Esophagus mucosa (tissue), 1 donor: ENCODE measurements at regions not wholly inside any gene's neighbourhood (a gene's known extent, or its start where the extent isn't known, plus 50 kb on each side); places are given as distances from the start of the nearest gene placed in this dataset.
"Not testable (repeated sequence)": the region's sequence is repeated elsewhere in the genome, so short reads cannot be mapped to it uniquely, and the experiment has no call there.

Source experiments
- ATAC-seq: fragments of 200-7000 bp; cut with Tn5 transposase; one replicate; pipeline ENCODE4 v1.9.1; 2020
- donor health status: DM: yes; HTN: yes; CAD: no.

GRCh38 chr6:165002866-165003265 lies 306.5 kb downstream of the C6orf118 start:
- ATAC-seq: no peak

- ATAC-seq: no peak
Measured at GRCh38 chr6:165002358-165002757, 307.0 kb downstream of the C6orf118 start.

GRCh38 chr6:165001502-165002157 lies 307.8 kb downstream of the C6orf118 start:
- ATAC-seq: no peak

- ATAC-seq: no peak
Measured at GRCh38 chr6:164998297-164998696, 311.1 kb downstream of the C6orf118 start.

GRCh38 chr6:164996838-164997237 lies 312.6 kb downstream of the C6orf118 start:
- ATAC-seq: no peak

GRCh38 chr6:164991573-164991972 lies 317.8 kb downstream of the C6orf118 start:
- ATAC-seq: no peak

GRCh38 chr6:164990901-164991300 lies 318.5 kb downstream of the C6orf118 start:
- no peak for ATAC-seq

GRCh38 chr6:164982389-164982788 lies 327.0 kb downstream of the C6orf118 start:
- ATAC-seq: no peak

- ATAC-seq: no peak
Measured at GRCh38 chr6:164967102-164967501, 342.3 kb downstream of the C6orf118 start.

- ATAC-seq: no peak
Measured at GRCh38 chr6:164962805-164963204, 346.6 kb downstream of the C6orf118 start.

- no peak for ATAC-seq
Measured at GRCh38 chr6:164947164-164947563, 362.2 kb downstream of the C6orf118 start.

- ATAC-seq: no peak
Measured at GRCh38 chr6:164942271-164942670, 367.1 kb downstream of the C6orf118 start.

- ATAC-seq: not testable (repeated sequence)
Measured at GRCh38 chr6:164933238-164933794, 376.1 kb downstream of the C6orf118 start.

GRCh38 chr6:164929408-164929977 lies 379.9 kb downstream of the C6orf118 start:
- ATAC-seq: no peak

- no peak for ATAC-seq
Measured at GRCh38 chr6:164928728-164929407, 380.5 kb downstream of the C6orf118 start.

GRCh38 chr6:164928057-164928727 lies 381.2 kb downstream of the C6orf118 start:
- ATAC-seq: no peak

- peak; percentile 80 for ATAC-seq
Measured at GRCh38 chr6:164927288-164928056, 381.9 kb downstream of the C6orf118 start.

GRCh38 chr6:164926686-164927085 lies 382.7 kb downstream of the C6orf118 start:
- no peak for ATAC-seq

GRCh38 chr6:164925681-164926530 lies 383.5 kb downstream of the C6orf118 start:
- no peak for ATAC-seq

GRCh38 chr6:164924674-164925073 lies 384.7 kb downstream of the C6orf118 start:
- no peak for ATAC-seq

GRCh38 chr6:164917211-164917610 lies 392.2 kb downstream of the C6orf118 start:
- no peak for ATAC-seq
